Activated CD8-positive, alpha-beta T cell treated with anti-CD3 and anti-CD28 coated beads for 36 hours (primary cell): ENCODE measurements at regions not wholly inside any gene's neighbourhood (a gene's known extent, or its start where the extent isn't known, plus 50 kb on each side); places are given as distances from the start of the nearest gene placed in this dataset.

Experiments used
- ATAC-seq: fragments of 200-7000 bp; cut with Tn5 transposase; one replicate; pipeline ENCODE4 v1.10.0; 2021; ENCODE audit warnings: mild to moderate bottlenecking, moderate library complexity
- CTCF ChIA-PET: fragments of 350-600 bp; sonication (Branson Sonifier 250); formaldehyde crosslinking; loops from one replicate; lab custom pipeline; 2021; ENCODE audit warnings: antibody characterized with exemption; lab: Charles Lee
- POLR2A ChIA-PET: fragments of 350-600 bp; sonication (Branson Sonifier 250); formaldehyde crosslinking; loops from one replicate; lab custom pipeline; 2021; ENCODE audit warnings: antibody characterized with exemption; lab: Charles Lee
- DNase-seq: peaks from one replicate; pipeline ENCODE4 v3.0.0-alpha.2; 2020
- H3K27ac Mint-ChIP-seq: one replicate; pipeline ENCODE4 v1.8.0; 2021; ENCODE audit warnings: mild to moderate bottlenecking, mixed read lengths
- H3K27me3 Mint-ChIP-seq: one replicate; pipeline ENCODE4 v1.8.0; 2021; ENCODE audit warnings: mixed read lengths
- H3K36me3 Mint-ChIP-seq: one replicate; pipeline ENCODE4 v1.8.0; 2021; ENCODE audit warnings: low read depth, mixed read lengths
- H3K4me1 Mint-ChIP-seq: one replicate; pipeline ENCODE4 v1.8.0; 2021; ENCODE audit warnings: low read depth, mixed read lengths
- H3K4me3 Mint-ChIP-seq: one replicate; pipeline ENCODE4 v1.8.0; 2021; ENCODE audit warnings: mild to moderate bottlenecking, moderate library complexity, mixed read lengths
- H3K9me3 Mint-ChIP-seq: one replicate; pipeline ENCODE4 v1.8.0; 2021; ENCODE audit warnings: mixed read lengths
- CTCF ChIP-seq: fragments of 200-600 bp; IDR thresholded peaks from one replicate; pipeline ENCODE4 v1.8.0; 2022; ENCODE audit warnings: antibody characterized with exemption, mild to moderate bottlenecking
- intact Hi-C: fragments of 100-400 bp; cut with micrococcal nuclease; formaldehyde crosslinking; loops from one replicate; pipeline ENCODE4 v1.10.0; 2022

DNA sequence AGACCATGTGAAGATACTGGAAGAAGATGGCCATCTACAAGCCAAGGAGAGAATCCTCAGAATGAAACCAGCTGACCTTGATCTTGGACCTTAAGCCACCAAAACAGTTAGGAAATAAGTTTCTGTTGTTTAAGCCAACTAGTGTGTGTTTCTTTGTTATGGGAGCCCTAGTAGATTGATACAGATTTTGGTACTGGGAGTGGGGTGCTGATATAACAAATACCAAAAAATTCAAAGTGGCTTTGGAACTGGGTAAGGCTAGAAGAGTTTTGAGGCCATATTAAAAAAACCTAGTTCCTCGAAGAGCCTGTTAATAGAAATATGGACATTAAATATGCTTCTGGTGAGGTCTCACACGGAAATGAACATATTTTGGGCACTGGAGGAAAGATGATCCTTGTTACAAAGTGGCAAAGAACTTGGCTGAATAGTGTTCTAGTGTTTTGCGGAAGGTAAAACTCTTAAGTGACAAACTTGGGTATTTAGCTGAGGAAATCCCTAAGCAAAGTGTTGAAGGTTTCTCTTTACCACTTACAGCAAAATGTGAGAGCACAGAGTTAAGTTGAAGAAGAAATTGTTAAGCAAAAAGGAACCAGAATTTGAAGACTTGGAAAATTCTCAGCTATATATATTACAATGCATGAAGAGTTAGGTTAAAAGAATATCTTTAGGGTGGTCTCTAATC, 55.1 kb upstream of the CD83 start:
- H3K27ac Mint-ChIP-seq: no peak overlapping the region
- no peak for TF ChIP-seq CTCF
- no peak overlapping the region for H3K4me3 Mint-ChIP-seq
- H3K27me3 Mint-ChIP-seq: peaks cover 23% of the 10 kb centered on the region
- ChIA-PET POLR2A (interaction anchor here (1.0 kb wide), 1 partner anchor 9 kb away, joined by 3 read pairs; no protein-coding TSS in a partner anchor), CTCF (interaction anchor here (0.7 to 6.5 kb wide), 8 partner anchors 13 to 154 kb away, joined by 3 to 56 read pairs (median 6); no protein-coding TSS in a partner anchor)
- H3K36me3 Mint-ChIP-seq: no peaks in the 10 kb centered on the region
- ATAC-seq: no peak
- DNase-seq: no peak
- H3K4me1 Mint-ChIP-seq: peaks cover 2% of the 10 kb centered on the region
- no peaks in the 10 kb centered on the region for H3K9me3 Mint-ChIP-seq
- intact Hi-C loops: no loop called here

- ATAC-seq (no peak), DNase-seq (no peak)
- Mint-ChIP-seq H3K9me3 (no peaks in the 10 kb centered on the region), H3K4me1 (peaks cover 8% of the 10 kb centered on the region), H3K4me3 (no peak overlapping the region), H3K36me3 (no peaks in the 10 kb centered on the region), H3K27ac (no peak overlapping the region), H3K27me3 (peaks cover 20% of the 10 kb centered on the region)
- POLR2A ChIA-PET: interaction anchor here (0.8 kb wide), 1 partner anchor 12 kb away, joined by 4 read pairs; no protein-coding TSS in a partner anchor
- no peak for TF ChIP-seq CTCF
- intact Hi-C loops: loop anchor here (2.0 kb wide), 1 partner anchor 269 kb away; no protein-coding TSS in a partner anchor
- CTCF ChIA-PET: interaction anchor here (0.8 to 6.5 kb wide), 10 partner anchors 9 to 268 kb away, joined by 3 to 56 read pairs (median 6); no protein-coding TSS in a partner anchor
Measured at GRCh38 chr6:14063756-14064155, 53.8 kb upstream of the CD83 start.

DNA sequence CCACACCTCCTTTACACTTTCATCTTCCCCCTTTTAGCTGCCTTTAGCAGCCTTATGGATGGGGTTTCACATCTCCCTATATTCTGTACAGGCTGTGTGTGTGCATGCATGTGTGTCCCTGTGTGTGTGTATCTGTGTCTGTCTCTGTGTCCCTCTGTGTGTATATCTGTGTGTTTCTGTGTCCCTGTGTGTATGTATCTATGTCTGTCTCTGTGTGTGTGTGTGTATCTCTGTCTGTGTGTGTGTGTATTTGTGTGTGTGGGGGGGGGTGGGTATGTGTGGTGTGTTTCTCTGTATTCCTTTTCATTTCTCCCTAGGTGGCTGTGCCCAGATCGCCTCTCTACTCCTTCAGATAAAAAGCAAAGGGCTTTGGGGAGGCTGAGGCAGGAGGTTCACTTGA, 52.2 kb upstream of the CD83 start:
- Mint-ChIP-seq H3K27ac (no peak overlapping the region), H3K4me3 (no peak overlapping the region), H3K4me1 (peaks cover 8% of the 10 kb centered on the region), H3K36me3 (no peaks in the 10 kb centered on the region), H3K27me3 (peaks cover 12% of the 10 kb centered on the region), H3K9me3 (no peaks in the 10 kb centered on the region)
- no peak for ATAC-seq
- intact Hi-C loops: loop anchor here (2.0 kb wide), 1 partner anchor 271 kb away; no protein-coding TSS in a partner anchor
- no peak for DNase-seq
- no peak for TF ChIP-seq CTCF
- CTCF ChIA-PET: interaction anchor here (2.2 to 6.5 kb wide), 6 partner anchors 18 to 270 kb away, joined by 13 to 88 read pairs (median 22); no protein-coding TSS in a partner anchor
- POLR2A ChIA-PET: interaction anchor here (1.9 kb wide), 1 partner anchor 142 kb away, joined by 5 read pairs; the partner anchor contains the start of gene RNF182

DNA sequence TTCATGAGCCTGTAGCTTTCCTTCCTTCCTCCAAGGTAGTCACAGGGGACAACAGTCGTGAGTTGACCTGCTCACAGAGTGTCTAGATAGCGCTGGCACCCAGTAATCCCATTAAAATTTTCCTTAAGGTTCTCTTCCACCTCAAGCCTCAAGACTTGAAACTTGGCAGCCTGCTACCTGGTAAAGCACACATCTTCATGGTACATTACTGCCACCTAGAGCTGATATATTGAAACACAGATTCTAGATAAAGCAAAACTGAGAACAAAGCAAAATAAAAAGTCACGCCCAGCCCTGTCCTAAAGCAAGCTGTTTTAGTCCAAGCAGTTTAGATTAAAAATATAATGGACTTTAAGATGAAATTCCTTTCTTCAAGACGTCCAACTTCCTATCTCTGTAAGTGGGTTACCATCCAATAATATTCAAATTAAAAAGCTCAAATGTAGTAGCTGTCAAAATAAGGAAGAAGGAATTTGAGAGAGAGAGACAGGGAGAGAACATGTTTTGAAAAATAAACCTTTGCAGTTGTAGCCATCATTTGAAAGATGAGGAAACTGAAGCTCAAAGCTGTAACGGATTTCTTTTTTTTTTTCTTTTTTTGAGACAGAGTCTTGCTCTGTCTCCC, 50.7 kb upstream of the CD83 start:
- peak; percentile 92 for ATAC-seq
- Mint-ChIP-seq H3K27me3 (peaks cover 8% of the 10 kb centered on the region), H3K36me3 (no peaks in the 10 kb centered on the region), H3K4me3 (no peak overlapping the region), H3K9me3 (no peaks in the 10 kb centered on the region), H3K4me1 (peaks cover 11% of the 10 kb centered on the region), H3K27ac (no peak overlapping the region)
- intact Hi-C loops: no loop called here
- POLR2A ChIA-PET: interaction anchor here (0.6 to 1.9 kb wide), 3 partner anchors 15 to 188 kb away, joined by 3 to 5 read pairs (median 4); partner anchors contain the start of gene RNF182
- CTCF ChIA-PET: interaction anchor here (0.6 to 6.5 kb wide), 58 partner anchors 10 to 1426 kb away, joined by 3 to 88 read pairs (median 5); partner anchors contain the start of genes CD83, NOL7 and RNF182
- no peak for DNase-seq
- peak; percentile 73 for TF ChIP-seq CTCF
